MV-4-11 (cell line): ENCODE measurements at regions not wholly inside any gene's neighbourhood (a gene's known extent, or its start where the extent isn't known, plus 50 kb on each side); places are given as distances from the start of the nearest gene placed in this dataset.
"Not testable (repeated sequence)": the region's sequence is repeated elsewhere in the genome, so short reads cannot be mapped to it uniquely, and the experiment has no call there.

Experiments used
- DNase-seq: peaks from one replicate; lab custom pipeline; 2025; lab: John Stamatoyannopoulos, UW

DNA sequence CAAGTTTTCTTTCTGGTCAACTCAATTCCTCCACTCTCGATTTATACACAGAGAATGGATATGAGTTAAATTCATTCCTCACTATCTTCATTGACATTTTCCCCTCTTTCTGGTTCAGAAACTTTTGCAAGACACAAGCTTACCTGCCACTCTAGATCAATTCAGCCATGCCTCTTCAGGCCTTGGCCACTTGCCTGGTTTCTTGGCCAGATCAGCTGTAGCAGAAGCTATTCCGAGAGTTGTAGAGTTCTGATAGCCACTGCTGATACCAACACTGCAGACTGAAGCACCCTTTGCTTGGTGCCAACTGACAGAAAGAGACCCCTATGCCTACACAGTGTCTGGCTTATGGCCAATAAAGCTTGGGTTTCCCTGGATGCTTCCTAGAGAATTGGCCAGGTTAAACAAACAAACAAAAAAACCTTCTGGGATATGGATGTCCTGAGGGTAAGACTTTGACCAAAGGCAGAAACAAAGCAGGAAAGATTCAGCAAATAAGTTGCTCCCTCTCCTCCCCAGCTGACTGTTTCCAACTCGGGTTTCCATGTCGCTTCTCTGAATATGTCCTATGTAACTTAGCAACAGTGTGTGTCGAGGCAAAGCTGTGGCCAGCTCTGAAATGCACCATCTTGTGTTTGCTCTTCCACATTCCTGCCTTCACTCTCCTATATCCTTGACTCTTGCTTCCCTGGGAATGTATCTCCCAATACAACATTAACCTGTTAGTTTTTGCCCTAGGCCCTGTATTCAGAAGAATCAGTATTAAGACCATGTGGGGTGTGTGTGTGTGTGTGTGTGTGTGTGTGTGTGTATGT, 521.6 kb downstream of the EPHA3 start:
- no peak for DNase-seq

DNA sequence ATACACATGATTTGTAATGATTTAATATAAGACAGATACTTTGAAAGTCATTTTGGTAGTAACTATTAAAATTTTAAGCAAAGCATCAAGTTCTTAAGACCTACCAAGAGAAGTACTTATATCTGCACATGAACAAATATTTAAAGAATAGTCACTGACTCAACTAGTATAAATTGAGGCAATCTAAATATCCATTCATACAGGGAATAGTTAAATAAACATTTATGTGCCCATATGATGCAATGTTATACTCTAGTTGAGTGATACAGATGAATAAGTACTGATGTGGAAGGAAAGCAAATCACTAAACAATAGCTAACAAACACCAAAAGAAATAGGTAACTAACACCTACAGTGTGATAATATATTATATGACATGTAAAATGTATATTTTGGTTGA, 527.7 kb downstream of the EPHA3 start:
- no peak for DNase-seq

DNA sequence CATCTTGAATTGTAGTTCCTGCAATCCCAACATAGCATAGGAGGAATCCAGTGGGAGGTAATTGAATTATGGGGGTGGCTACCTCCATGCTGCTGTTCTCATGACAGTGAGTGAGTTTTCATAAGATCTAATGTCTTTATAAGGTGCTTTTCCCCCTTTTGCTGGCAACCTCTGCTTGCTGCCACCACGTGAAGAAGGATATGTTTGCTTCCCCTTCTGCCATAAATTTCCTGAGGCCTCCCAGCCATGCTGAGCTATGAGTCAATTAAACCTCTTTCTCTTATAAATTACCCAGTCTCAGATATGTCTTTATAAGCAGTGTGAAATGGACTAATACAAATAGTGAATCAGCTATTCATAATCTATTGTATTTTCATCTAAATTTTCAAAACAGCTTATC, 537.3 kb downstream of the EPHA3 start:
- no peak for DNase-seq

DNA sequence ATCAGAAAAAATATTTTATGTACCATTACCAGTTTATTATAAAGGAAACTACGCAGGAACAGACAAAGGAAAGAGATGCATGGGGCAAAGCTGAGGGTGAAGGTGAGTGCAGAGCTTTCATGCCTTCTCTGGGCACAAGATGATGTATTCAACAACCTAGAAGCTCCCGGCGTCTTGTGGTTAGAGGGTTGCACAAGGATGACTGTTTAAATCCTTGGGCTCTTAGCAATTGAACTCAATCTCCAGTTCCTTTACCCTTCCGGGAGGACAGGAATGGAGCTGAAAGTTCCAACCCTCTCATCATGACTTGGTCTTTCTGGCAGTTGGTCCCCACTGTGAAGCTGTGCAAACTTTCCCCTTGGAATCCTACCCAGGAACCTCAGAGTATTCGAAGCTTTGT, 542.0 kb downstream of the EPHA3 start:
- no peak for DNase-seq

DNA sequence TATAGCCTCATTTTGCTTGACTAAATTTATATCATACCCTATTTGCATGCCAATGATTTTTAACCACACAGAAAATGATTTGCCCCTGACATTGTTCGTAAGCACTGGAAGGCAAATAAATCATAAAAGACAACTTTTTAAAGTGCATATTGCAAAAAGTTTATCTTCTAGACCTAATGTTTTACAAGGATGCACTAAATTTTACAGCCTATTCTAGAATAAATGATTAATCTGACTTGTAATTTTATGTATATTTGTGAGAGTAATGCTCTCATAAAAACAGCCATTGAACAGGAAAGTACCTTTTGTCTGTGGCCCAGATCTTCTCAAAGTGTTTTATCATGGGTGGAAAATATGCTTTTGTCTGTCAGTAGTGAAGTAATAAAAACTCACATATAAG, 546.6 kb downstream of the EPHA3 start:
- no peak for DNase-seq

DNA sequence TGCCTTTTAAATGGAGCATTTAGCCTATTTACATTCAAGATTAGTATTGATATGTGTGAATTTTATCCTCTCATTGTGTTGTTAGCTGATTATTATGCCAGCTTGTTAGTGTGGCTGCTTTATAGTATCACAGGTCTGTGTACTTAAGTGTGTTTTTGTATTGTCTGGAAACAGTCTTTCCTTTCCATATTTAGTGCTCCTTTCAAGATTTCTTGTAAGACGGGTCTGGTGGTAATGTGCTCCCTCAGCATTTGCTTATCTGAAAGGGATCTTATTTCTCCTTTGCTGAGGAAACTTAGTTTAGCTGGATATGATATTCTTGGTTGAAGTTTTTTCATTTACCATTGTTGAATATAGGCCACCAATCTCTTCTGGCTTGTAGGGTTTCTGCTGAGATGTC, 549.0 kb downstream of the EPHA3 start:
- no peak for DNase-seq

DNA sequence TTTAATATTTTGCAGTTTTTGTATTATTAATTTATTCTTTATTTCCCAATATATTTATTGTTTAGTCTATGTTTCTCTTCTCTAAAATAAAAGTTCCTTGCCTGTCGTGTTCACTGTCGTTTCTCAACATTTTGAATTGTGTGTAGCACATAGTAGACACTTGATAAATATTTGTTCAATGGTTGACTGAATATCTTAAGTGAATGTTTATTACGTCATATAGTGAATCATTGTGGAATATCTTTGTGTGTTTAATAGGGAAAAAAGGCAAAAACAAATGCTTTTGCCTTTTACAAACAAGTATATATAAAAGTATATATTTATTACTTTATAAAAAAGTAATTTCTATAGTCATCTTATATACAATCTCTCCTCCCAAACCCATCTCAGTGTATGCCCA, 572.3 kb downstream of the EPHA3 start:
- no peak for DNase-seq

DNA sequence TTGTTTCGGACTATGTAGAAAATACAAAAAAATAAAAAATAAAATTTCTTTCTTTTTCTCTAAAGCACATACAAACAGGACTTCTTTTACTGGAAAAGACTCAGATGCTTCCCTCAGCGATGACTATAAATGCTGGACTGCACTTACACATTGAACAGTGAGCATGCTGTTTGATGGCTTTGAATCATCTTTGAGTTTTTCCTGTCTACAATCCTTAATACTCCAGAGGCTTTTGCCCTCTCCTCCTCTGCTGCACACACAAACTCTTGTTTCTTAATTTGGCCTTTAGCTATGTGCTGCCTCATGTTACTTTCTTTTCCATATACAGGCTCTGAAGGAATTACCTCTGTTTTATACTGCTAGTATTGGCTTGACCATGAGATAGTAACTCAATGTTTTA, 575.1 kb downstream of the EPHA3 start:
- no peak for DNase-seq

DNA sequence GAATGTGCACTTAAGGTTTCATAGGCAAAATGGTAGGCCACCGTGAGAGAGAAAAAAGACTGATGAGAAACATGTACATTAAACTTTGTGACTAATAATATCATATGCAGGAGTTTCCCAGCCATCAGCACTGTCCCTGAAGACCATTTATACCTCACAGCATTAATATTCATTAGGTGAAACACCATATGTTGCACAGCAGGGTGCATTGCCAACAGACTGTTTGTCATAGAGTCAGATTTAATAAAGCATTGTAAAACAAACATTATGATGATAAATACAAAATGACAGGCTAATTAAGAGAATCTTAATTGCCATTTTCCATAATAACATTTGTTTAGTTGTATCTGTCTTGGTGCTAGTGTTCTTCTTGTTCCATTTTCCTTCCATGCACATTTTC, 578.3 kb downstream of the EPHA3 start:
- no peak for DNase-seq

DNA sequence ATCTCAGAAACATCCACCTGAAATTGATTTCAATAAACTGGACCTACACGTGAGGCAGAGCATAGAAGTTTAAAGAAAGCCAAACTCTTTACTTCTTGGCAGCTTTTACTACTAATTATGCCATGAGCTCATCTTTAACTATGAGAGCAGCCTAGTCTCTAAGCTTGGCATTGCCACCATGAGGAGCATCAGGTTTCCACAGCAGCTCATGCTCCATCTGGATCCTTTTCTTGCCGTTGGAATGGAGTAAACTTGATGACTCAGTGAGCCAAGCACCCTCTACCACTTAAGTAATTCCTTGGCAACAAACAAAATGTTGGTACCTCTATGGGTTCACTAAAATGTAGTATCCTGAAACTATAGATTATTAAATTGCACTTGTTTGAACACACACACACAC, 583.2 kb downstream of the EPHA3 start:
- no peak for DNase-seq

DNA sequence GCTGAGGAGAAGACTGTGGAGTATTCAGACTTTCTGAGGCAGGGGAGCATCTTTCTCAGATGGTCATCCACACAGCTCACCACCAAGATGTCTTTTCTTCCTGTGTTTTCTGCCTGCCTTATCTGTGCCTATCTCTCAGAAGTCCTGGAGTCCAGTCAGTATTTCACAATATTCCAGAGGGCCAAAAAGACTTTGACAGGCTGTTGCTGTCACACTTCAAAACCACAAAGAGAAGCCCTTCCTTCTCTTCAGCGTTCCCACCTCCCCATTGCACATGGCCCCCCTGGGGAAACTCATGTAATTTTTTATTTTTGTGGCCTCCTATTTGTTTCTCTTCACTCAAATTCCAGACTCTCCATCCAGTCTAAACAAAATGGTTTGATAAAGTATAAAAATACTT, 585.2 kb downstream of the EPHA3 start:
- DNase-seq: no peak

DNA sequence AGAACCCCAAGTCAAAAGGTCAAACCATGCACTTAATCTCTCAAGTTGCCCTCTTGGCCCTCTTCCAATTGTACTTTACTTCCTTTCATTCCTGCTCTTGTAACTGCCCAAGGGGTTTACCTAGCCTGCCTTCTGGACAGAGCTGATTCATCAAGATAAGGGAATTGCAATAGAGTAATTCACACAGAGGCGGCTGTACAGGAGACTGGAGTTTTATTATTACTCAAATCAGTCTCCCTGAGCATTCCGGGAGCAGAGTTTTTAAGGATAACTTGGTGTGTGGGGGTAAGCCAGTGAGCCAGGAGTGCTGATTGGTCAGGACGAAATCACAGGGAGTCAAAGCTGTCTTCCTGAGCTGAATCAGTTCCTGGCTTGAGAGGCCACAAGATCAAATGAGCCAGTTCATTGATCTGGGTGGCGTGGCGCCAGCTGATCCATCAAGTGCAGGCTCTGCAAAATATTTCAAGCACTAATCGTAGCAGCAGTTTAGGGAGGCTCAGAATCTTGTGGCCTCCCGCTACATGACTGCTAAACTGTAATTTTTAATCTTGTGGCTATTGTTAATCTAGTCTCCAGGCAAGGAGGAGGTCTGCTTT, 590.0 kb downstream of the EPHA3 start:
- DNase-seq: no peak

DNA sequence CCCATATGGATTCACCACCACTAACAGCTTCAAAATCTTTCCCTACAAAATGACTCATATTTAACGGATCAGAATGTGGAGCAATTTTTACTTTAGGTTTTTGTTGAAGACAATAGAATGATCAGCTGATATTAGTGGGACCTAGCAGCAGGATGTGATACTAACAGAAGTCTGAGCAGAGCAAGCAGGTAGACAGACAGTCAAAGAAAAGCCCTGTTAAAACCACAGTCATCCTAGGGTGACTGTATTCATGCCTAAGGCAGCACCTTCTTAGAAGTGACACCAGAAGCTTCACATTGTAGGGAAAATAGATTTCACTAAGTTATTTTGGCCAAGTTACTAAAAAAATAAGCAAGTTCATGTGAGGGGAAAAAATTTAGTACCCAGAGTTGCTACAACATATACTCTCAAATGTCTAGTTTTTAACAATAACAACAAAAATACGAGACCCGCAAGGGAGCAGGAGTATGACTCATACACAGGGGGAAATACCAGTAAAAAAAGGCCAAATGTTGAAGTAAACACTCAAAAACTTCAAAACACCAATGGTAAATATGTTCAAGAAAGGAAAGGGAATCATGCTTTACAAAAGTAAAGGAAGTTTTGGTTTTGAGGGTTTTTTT, 590.9 kb downstream of the EPHA3 start:
- DNase-seq: no peak

DNA sequence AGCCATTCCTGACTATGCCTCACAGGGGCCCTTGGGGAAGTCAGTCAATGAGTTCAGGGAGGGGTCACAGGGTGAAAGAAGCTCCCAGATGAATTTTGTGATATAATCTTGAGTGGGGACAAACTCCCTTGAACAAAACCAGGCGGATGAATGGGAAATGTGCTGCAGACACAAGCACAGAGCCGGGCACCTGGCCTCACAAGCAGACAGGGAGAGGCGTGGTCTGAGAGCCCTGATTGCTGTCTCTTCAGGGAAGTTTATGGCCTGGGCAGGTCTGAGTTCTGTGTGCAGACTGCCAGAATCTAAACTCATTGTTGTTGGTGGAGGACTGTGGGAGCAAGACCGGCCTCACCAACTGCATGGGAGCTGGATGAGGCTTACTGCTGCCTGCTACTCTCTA, 591.8 kb downstream of the EPHA3 start:
- no peak for DNase-seq

DNA sequence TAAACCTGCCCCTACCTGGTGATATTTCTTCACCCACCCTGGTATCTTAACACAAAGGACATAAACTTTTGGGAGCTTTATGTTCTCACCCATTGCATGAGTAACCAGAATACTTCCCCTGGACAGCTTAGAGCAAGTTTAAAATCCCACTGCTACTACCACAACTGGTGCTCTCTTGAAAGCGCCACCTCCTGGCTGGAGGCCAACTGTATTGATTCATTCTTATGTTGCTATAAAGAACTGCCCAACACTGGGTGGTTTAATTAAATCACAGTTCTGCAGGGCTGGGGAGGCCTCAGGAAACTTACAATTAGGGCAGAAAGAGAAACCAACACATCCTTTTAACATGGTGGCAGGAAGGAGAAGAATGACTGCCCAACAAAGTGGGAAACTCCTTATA, 592.4 kb downstream of the EPHA3 start:
- DNase-seq: no peak

DNA sequence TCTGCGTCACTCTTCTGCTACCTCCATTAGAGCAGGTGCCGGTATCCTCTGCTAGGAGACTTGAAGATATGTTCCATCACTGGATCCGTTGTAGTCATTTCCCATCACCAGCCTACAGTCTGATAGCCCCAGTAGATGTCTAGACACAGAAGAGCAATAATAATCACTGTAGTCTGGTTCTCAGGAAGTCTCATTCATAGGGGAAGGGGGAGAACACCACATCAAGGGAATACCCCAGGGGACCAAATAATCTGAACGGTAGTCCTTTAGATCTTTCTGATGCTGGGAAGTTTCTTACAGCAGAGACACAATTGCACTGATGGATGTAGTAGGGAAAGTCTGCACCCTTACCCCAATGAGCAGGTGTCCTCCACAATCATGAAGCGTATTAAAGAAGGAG, 595.0 kb downstream of the EPHA3 start:
- DNase-seq: no peak

DNA sequence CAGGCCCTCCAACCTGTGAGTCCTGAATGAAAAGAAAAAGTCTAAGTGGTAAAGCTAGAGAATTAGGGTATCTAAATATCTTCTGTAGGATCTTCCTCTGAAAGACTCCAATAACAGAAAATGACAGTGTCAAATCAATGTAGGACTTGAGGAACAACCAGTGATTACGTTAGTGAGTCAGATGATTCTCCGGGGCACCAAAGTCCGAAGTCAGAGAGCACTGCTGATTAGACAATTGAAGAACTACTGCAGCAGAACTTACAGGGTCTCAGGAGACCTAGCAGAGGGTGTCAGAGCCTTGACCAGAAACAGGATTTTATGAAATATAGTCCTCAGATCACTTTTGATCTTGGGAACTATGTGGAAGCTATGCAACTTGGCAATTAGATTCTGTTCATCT, 605.8 kb downstream of the EPHA3 start:
- no peak for DNase-seq

DNA sequence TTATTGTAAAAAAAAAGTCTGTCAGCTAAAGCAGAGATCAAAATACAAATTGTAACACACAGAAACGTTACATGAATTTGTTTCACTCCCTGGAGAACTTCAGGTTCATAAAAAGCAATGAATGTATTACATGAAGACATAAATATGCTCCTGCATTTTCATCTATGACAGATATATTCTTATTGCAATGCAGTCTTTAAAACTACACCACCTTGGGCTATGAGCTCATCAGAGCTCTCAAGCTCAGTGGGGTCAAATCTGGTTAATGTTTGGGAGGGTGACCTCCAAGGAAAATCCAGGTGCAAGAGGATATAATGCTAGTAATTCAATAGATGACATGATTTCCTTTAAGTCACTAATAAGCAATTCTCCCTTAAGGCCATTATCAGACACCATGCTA, 606.8 kb downstream of the EPHA3 start:
- DNase-seq: no peak

DNA sequence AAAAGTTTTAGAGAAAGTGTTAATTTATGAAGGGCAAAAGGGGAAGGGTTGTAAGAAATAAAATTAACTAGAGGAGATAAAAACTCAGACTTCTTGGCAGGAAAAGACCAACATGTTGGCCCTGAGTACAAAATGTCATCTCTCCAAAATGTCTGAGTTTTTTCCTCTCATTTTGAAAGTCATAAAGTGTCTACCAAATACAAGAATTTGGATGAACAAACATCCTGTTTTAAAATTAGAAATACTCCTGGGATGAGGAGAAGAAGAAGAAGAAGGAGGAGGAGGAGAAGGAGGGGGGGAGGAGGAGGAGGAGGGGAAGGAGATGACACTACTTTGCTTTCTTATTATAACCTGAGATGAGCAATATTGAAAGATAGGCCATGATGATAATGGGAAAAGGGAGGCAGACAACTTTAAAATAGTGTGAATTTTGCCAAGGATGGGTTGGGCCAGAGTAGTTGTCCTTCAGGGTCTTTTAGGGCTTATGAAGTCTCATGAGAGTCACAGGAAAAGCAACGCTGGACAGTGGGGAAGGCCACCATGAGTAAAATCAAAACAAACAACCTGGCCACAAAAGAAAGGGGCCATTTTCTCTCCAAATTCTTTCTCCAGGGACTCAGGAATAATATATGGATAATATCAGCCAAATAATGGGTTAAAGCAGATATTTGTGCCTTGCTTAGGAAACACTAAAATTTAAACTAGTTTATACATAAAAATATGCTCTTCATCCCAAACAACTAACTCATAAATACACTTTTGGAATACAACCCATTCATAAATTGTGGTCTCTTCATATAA, 632.9 kb downstream of the EPHA3 start:
- no peak for DNase-seq

DNA sequence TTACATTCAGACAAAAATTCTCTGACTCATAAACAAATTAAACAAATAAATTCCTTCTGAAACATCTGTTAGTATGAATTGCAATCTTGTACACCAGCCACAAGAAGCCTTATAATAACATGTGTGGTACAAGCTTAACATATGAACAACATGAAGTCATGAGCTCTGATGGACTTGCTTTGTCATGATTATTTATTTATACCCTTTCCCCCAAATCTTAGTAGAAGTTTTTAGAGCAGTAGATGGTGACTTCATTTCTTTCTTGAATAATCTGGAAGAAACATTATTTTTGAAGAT, 633.4 kb downstream of the EPHA3 start:
- DNase-seq: no peak

DNA sequence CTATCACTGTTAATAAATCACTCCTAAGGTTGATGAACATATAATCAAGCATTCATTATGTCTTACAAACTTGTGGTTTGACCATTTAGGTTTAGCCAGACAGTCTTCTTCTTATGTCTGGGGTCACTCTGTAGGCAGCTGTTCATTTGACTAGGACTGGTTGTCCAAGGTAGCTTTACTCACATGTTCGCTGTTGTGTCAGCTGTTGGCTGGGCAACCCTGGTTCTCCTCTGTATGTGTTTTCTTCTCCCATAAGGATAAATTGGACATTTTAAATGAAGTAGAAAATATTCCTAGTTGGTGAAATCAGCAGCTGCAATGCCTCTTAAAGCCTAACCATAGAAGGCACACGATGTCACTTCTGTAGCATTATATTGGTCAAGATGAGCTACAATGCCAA, 635.1 kb downstream of the EPHA3 start:
- no peak for DNase-seq

DNA sequence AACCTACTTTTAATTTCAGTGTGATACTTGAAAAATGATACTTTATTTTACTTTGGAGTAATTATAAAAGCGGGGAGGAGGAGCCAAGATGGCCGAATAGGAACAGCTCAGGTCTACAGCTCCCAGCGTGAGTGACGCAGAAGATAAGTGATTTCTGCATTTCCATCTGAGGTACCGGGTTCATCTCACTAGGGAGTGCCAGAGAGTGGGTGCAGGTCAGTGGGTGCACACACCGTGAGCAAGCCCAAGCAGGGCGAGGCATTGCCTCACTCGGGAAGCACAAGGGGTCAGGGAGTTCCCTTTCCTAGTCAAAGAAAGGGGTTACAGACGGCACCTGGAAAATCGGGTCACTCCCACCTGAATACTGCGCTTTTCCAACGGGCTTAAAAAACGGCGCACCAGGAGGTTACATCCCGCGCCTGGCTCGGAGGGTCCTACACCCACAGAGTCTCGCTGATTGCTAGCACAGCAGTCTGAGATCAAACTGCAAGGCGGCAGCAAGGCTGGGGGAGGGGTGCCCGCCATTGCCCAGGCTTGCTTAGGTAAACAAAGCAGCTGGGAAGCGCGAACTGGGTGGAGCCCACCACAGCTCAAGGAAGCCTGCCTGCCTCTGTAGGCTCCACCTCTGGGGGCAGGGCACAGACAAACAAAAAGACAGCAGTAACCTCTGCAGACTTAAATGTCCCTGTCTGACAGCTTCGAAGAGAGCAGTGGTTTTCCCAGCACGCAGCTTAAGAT, 640.3 kb downstream of the EPHA3 start:
- not testable (repeated sequence) for DNase-seq
